Endodermal cell (in vitro differentiated cells): ENCODE measurements at regions not wholly inside any gene's neighbourhood (a gene's known extent, or its start where the extent isn't known, plus 50 kb on each side); places are given as distances from the start of the nearest gene placed in this dataset.

Experiments
- DNase-seq: peaks from one replicate; pipeline ENCODE4 v3.0.0-alpha.2; 2017
- H3K27ac ChIP-seq: 2 replicates; pipeline ENCODE4 v1.5.1; 2013; ENCODE audit warnings: mild to moderate bottlenecking, low read depth, low read length, moderate library complexity
- H3K27me3 ChIP-seq: 2 replicates; pipeline ENCODE4 v1.6.1; 2013; ENCODE audit warnings: mild to moderate bottlenecking, low read length, moderate library complexity; ENCODE audit not compliant: insufficient read depth, control insufficient read depth, poor library complexity, severe bottlenecking
- H3K36me3 ChIP-seq: 2 replicates; pipeline ENCODE4 v1.7.0; 2013; ENCODE audit warnings: mild to moderate bottlenecking, low read length, moderate library complexity; ENCODE audit not compliant: control insufficient read depth, insufficient read depth
- H3K4me1 ChIP-seq: one replicate; pipeline ENCODE4 v1.7.0; 2013; ENCODE audit warnings: low read length; ENCODE audit not compliant: control insufficient read depth, insufficient read depth
- H3K4me3 ChIP-seq: 2 replicates; pipeline ENCODE4 v1.5.1; 2013; ENCODE audit warnings: mild to moderate bottlenecking, low read length, moderate library complexity
- H3K9ac ChIP-seq: 2 replicates; pipeline ENCODE4 v1.6.1; 2013; ENCODE audit warnings: mild to moderate bottlenecking, low read length, moderate library complexity; ENCODE audit not compliant: poor library complexity, severe bottlenecking; ENCODE audit errors: extremely low read depth
- H3K9me3 ChIP-seq: 2 replicates; pipeline ENCODE4 v1.6.1; 2013; ENCODE audit warnings: mild to moderate bottlenecking, low read length, moderate library complexity; ENCODE audit not compliant: control insufficient read depth
- H3K27ac Mint-ChIP-seq: 2 replicates; pipeline ENCODE4 v1.8.0; 2020; ENCODE audit warnings: mixed read lengths
- H3K27me3 Mint-ChIP-seq: 2 replicates; pipeline ENCODE4 v1.8.0; 2021; ENCODE audit warnings: mild to moderate bottlenecking, mixed read lengths; ENCODE audit not compliant: insufficient read depth
- H3K36me3 Mint-ChIP-seq: 2 replicates; pipeline ENCODE4 v1.8.0; 2020; ENCODE audit warnings: low read depth, mixed read lengths
- H3K4me1 Mint-ChIP-seq: 2 replicates; pipeline ENCODE4 v1.8.0; 2020; ENCODE audit warnings: mixed read lengths
- H3K4me3 Mint-ChIP-seq: 2 replicates; pipeline ENCODE4 v1.8.0; 2020; ENCODE audit warnings: mild to moderate bottlenecking, moderate library complexity, mixed read lengths
- H3K9me3 Mint-ChIP-seq: 2 replicates; pipeline ENCODE4 v1.8.0; 2020; ENCODE audit warnings: mild to moderate bottlenecking, mixed read lengths
- WGBS, 2 experiments: methylation state at CpG; one replicate each; pipeline versions ENCODE4 v1.1.5 to v1.1.7; 2013; ENCODE audit warnings: missing lambda C conversion rate in 2 of 2, mixed read lengths in 1 of 2; ENCODE audit not compliant: insufficient coverage in 1 of 2, insufficient read length in 1 of 2; 5-methylcytosine and 5-hydroxymethylcytosine counted together
- TF ChIP-seq, protein P1 (sequence below): fragments of 200-600 bp; sonication (generic); conservative IDR thresholded peaks from 2 replicates; pipeline ENCODE4 v1.5.0; 2021; ENCODE audit warnings: antibody characterized with exemption, mild to moderate bottlenecking

DNA sequence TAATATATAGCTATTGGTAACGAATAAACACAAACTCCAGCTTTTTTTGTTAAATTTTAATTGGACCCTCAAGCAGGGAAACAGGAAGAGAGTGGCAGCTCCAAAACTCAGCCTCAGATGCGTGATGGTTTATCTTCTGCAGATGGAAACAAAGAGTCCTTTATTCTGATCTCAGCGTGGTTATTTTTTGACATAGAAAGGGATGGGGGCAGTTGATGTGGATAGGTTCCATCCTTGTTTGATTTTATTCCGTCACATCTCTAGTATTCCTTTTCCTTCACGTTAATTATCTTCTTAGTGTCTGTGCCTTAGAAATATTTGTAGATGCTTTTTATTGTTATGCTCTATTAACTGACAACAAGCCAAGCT is 447.6 kb upstream of the SEL1L start:
- no peak overlapping the region for H3K4me3 ChIP-seq
- DNase-seq = no peak
- H3K27me3 ChIP-seq = no peaks in the 10 kb centered on the region
- no peaks in the 10 kb centered on the region for H3K9me3 ChIP-seq
- Mint-ChIP-seq H3K36me3 (no peaks in the 10 kb centered on the region), H3K9me3 (no peaks in the 10 kb centered on the region), H3K27ac (no peak overlapping the region), H3K4me3 (no peak overlapping the region), H3K27me3 (no peaks in the 10 kb centered on the region), H3K4me1 (no peaks in the 10 kb centered on the region)
- no peak overlapping the region for H3K9ac ChIP-seq
- H3K36me3 ChIP-seq = no peaks in the 10 kb centered on the region
- WGBS, 2 experiments = 94 to 100% methylated on average over 2 to 5 of the region's 5 CpGs
- H3K27ac ChIP-seq = no peak overlapping the region
- TF ChIP-seq, protein P1, sequence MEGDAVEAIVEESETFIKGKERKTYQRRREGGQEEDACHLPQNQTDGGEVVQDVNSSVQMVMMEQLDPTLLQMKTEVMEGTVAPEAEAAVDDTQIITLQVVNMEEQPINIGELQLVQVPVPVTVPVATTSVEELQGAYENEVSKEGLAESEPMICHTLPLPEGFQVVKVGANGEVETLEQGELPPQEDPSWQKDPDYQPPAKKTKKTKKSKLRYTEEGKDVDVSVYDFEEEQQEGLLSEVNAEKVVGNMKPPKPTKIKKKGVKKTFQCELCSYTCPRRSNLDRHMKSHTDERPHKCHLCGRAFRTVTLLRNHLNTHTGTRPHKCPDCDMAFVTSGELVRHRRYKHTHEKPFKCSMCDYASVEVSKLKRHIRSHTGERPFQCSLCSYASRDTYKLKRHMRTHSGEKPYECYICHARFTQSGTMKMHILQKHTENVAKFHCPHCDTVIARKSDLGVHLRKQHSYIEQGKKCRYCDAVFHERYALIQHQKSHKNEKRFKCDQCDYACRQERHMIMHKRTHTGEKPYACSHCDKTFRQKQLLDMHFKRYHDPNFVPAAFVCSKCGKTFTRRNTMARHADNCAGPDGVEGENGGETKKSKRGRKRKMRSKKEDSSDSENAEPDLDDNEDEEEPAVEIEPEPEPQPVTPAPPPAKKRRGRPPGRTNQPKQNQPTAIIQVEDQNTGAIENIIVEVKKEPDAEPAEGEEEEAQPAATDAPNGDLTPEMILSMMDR = no peak
- no peaks in the 10 kb centered on the region for H3K4me1 ChIP-seq

DNA sequence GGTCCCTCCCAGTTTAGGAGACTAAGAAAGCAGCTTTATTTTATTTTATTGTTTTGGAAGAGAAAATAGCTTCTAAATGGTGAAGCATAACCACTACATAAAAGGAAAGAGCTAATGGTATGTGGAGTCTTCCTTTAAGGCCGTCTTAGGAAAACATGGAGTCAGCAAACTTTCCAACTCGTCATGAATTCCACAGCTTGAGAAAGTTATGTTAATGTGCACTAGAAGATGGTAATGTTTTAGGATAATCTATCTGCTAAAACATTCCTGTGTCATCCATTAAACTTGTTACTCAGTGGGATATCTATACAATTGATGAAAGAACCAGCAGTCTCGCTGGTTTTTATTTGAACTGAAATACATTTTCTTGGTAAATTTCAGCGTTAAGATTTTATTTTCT is 448.4 kb upstream of the SEL1L start:
- H3K27ac ChIP-seq = peak overlapping the region; percentile 45
- H3K4me3 ChIP-seq = no peak overlapping the region
- no peaks in the 10 kb centered on the region for H3K9me3 ChIP-seq
- no peaks in the 10 kb centered on the region for H3K27me3 ChIP-seq
- Mint-ChIP-seq H3K27ac (no peak overlapping the region), H3K4me3 (no peak overlapping the region), H3K4me1 (no peaks in the 10 kb centered on the region), H3K9me3 (no peaks in the 10 kb centered on the region), H3K36me3 (no peaks in the 10 kb centered on the region), H3K27me3 (no peaks in the 10 kb centered on the region)
- H3K9ac ChIP-seq = no peak overlapping the region
- no peaks in the 10 kb centered on the region for H3K36me3 ChIP-seq
- TF ChIP-seq, protein P1 = no peak
- no peak for DNase-seq
- no peaks in the 10 kb centered on the region for H3K4me1 ChIP-seq
- 90 to 100% methylated on average over 1 to 4 of the region's 4 CpGs for WGBS, 2 experiments

DNA sequence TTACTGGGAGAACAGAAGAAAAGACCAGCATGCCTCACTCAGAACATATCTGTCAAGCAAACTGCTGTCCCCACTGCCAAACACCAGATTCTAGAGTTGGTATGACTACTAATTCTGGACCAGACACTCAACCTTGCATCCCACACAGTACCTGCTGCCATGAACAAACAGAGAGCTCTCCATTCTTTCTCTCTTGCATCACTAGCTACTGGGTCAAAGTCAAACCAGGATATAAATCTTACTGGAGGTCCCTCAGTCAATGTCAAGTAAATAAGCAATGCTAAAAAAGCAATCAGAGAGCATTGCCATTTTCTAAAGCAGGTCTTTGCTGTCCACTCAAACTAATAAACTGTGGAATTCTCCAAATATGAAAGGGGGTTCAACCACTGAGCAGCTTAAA is 452.4 kb upstream of the SEL1L start:
- Histone ChIP-seq H3K9ac (no peak overlapping the region), H3K36me3 (no peaks in the 10 kb centered on the region), H3K4me1 (no peaks in the 10 kb centered on the region), H3K27ac (no peak overlapping the region), H3K4me3 (no peak overlapping the region), H3K27me3 (no peaks in the 10 kb centered on the region), H3K9me3 (no peaks in the 10 kb centered on the region)
- H3K27me3 Mint-ChIP-seq = no peaks in the 10 kb centered on the region
- no peaks in the 10 kb centered on the region for H3K36me3 Mint-ChIP-seq
- no peak overlapping the region for H3K4me3 Mint-ChIP-seq
- H3K9me3 Mint-ChIP-seq = no peaks in the 10 kb centered on the region
- H3K27ac Mint-ChIP-seq = no peak overlapping the region
- TF ChIP-seq, protein P1 = no peak
- H3K4me1 Mint-ChIP-seq = no peaks in the 10 kb centered on the region
- DNase-seq = no peak
